A549 (cell line): ENCODE measurements at regions not wholly inside any gene's neighbourhood (a gene's known extent, or its start where the extent isn't known, plus 50 kb on each side); places are given as distances from the start of the nearest gene placed in this dataset.

ENCODE experiments used
- ATAC-seq, 2 experiments: fragments of 200-7000 bp in 1 of 2; fragments of >200 bp in 1 of 2; cut with Nextera tagmentation in 1 of 2; cut with Tn5 transposase in 1 of 2; 3 replicates each; pipeline versions ENCODE4 v1.8.0 to v1.9.1; 2018 to 2020; ENCODE audit warnings: mild to moderate bottlenecking in 1 of 2, moderate library complexity in 1 of 2
- CTCF ChIA-PET: fragments of 300-600 bp; sonication (Branson Sonifier 250); formaldehyde crosslinking; extraction: SDS; loops from one replicate; lab custom pipeline; 2021; ENCODE audit warnings: antibody characterized with exemption, inconsistent platforms; lab: Yijun Ruan, JAX
- POLR2A ChIA-PET: fragments of 350-600 bp; formaldehyde crosslinking; extraction: SDS; loops from one replicate; lab custom pipeline; 2021; ENCODE audit warnings: antibody characterized with exemption, inconsistent platforms; lab: Yijun Ruan, JAX
- DNase-seq, 2 experiments: peaks; one replicate each; pipeline versions ENCODE4 v3.0.0 to v3.0.0-alpha.2; 2011 to 2016; ENCODE audit warnings: low read depth in 1 of 2, low spot score in 1 of 2
- FAIRE-seq: peaks from 2 replicates; lab custom pipeline; 2011; peaks lifted over from hg19 to GRCh38; lab: Jason Lieb, UNC
- H3K27ac ChIP-seq, 2 experiments: fragments of >200 bp; sonication (Bioruptor Twin); formaldehyde crosslinking; 3 replicates each; pipeline ENCODE4 v1.5.1; 2016 to 2017
- H3K4me1 ChIP-seq: fragments of >200 bp; sonication (Bioruptor Twin); formaldehyde crosslinking; 3 replicates; pipeline ENCODE4 v1.6.1; 2016
- H3K4me2 ChIP-seq: fragments of >200 bp; sonication (Bioruptor Twin); formaldehyde crosslinking; 3 replicates; pipeline ENCODE4 v1.6.1; 2016
- H3K4me3 ChIP-seq: fragments of >200 bp; sonication (Bioruptor Twin); formaldehyde crosslinking; 3 replicates; pipeline ENCODE4 v1.5.1; 2016
- H3K9me3 ChIP-seq: fragments of >200 bp; sonication (Bioruptor Twin); formaldehyde crosslinking; 3 replicates; pipeline ENCODE4 v1.6.1; 2016
- CEBPB ChIP-seq, 2 experiments: fragments of >200 bp in 1 of 2; sonication (Bioruptor Twin) in 1 of 2; formaldehyde crosslinking in 1 of 2; IDR thresholded peaks; 2 replicates each; pipeline ENCODE4 v1.6.1; 2012 to 2016
- CHD2 ChIP-seq: fragments of 150-350 bp; IDR thresholded peaks from 2 replicates; pipeline ENCODE4 v1.6.1; 2014; ENCODE audit warnings: low read length; ENCODE audit not compliant: partially characterized antibody
- EHF ChIP-seq: fragments of 250-450 bp; sonication (Bioruptor Pico); IDR thresholded peaks from 2 replicates; pipeline ENCODE4 v1.5.0; 2020; ENCODE audit warnings: mild to moderate bottlenecking
- EHMT2 ChIP-seq: fragments of 200-600 bp; sonication (generic); IDR thresholded peaks from 2 replicates; pipeline ENCODE4 v1.6.1; 2016; ENCODE audit warnings: antibody characterized with exemption, low read depth, mild to moderate bottlenecking, moderate library complexity
- EP300 ChIP-seq, 2 experiments: fragments of >200 bp; sonication (Bioruptor Twin); formaldehyde crosslinking; IDR thresholded peaks; 2 replicates in 1 of 2; 3 replicates in 1 of 2; pipeline ENCODE4 v1.6.1; 2016 to 2017
- ESRRA ChIP-seq: fragments of 150-350 bp; IDR thresholded peaks from 2 replicates; pipeline ENCODE4 v1.6.1; 2014; ENCODE audit warnings: mild to moderate bottlenecking, low read length, borderline replicate concordance
- FOSL2 ChIP-seq, 2 experiments: fragments of 450-650 bp in 1 of 2; fragments of >200 bp in 1 of 2; sonication (Bioruptor Twin) in 1 of 2; formaldehyde crosslinking; IDR thresholded peaks; 2 replicates each; pipeline versions ENCODE4 v1.5.0 to v1.6.1; 2016 to 2020; ENCODE audit warnings: mild to moderate bottlenecking in 1 of 2, moderate library complexity in 1 of 2
- HDAC2 ChIP-seq: fragments of 200-600 bp; sonication (generic); IDR thresholded peaks from 2 replicates; pipeline ENCODE4 v1.6.1; 2016
- HES2 ChIP-seq: fragments of >200 bp; sonication (Bioruptor Twin); formaldehyde crosslinking; IDR thresholded peaks from 2 replicates; pipeline ENCODE4 v1.6.1; 2016
- HEYL ChIP-seq: fragments of 250-450 bp; sonication (Bioruptor Pico); IDR thresholded peaks from 2 replicates; pipeline ENCODE4 v1.8.0; 2021; ENCODE audit warnings: mild to moderate bottlenecking, moderate library complexity
- HOXA7 ChIP-seq: fragments of 250-450 bp; sonication (Bioruptor Pico); IDR thresholded peaks from 2 replicates; pipeline ENCODE4 v1.5.0; 2020; ENCODE audit warnings: mild to moderate bottlenecking, moderate library complexity
- HOXB5 ChIP-seq: fragments of 250-450 bp; sonication (Bioruptor Pico); IDR thresholded peaks from 2 replicates; pipeline ENCODE4 v1.5.0; 2020; ENCODE audit warnings: mild to moderate bottlenecking, moderate library complexity
- JUN ChIP-seq, 2 experiments: fragments of >200 bp; sonication (Bioruptor Twin); formaldehyde crosslinking; IDR thresholded peaks; 2 replicates in 1 of 2; 3 replicates in 1 of 2; pipeline ENCODE4 v1.6.1; 2016 to 2017
- MAFK ChIP-seq: fragments of 450-650 bp; IDR thresholded peaks from 2 replicates; pipeline ENCODE4 v1.6.1; 2014; ENCODE audit not compliant: partially characterized antibody
- MAX ChIP-seq: IDR thresholded peaks from 2 replicates; pipeline ENCODE4 v1.6.1; 2012
- MAZ ChIP-seq: fragments of 150-350 bp; IDR thresholded peaks from 2 replicates; pipeline ENCODE4 v1.6.1; 2014; ENCODE audit warnings: antibody characterized with exemption, low read depth, low read length, borderline replicate concordance
- MYC ChIP-seq: IDR thresholded peaks from 2 replicates; pipeline ENCODE4 v1.6.1; 2012; ENCODE audit warnings: mild to moderate bottlenecking, inconsistent platforms, low read length, improper control_type of control experiment, borderline replicate concordance
- PBX3 ChIP-seq: IDR thresholded peaks from 2 replicates; pipeline ENCODE4 v1.6.1; 2012
- PHF8 ChIP-seq: fragments of 200-600 bp; sonication (generic); IDR thresholded peaks from 2 replicates; pipeline ENCODE4 v1.6.1; 2016; ENCODE audit warnings: low read depth, mild to moderate bottlenecking, antibody characterized with exemption, moderate library complexity, borderline replicate concordance
- POLR2A ChIP-seq: IDR thresholded peaks from 2 replicates; pipeline ENCODE4 v1.6.1; 2012; ENCODE audit warnings: mild to moderate bottlenecking, low read length
- RAD21 ChIP-seq, 2 experiments: fragments of >200 bp in 1 of 2; sonication (Bioruptor Twin) in 1 of 2; formaldehyde crosslinking in 1 of 2; IDR thresholded peaks in 1 of 2; conservative IDR thresholded peaks in 1 of 2; 2 replicates in 1 of 2; 3 replicates in 1 of 2; pipeline ENCODE4 v1.6.1; 2012 to 2018; ENCODE audit warnings: inconsistent platforms in 1 of 2
- TP53 ChIP-seq: fragments of 250-450 bp; sonication (Bioruptor Pico); IDR thresholded peaks from 2 replicates; pipeline ENCODE4 v1.5.0; 2021; ENCODE audit warnings: mild to moderate bottlenecking, moderate library complexity
- ZFP36 ChIP-seq: fragments of 450-650 bp; IDR thresholded peaks from 2 replicates; pipeline ENCODE4 v1.6.1; 2014; ENCODE audit warnings: borderline replicate concordance; ENCODE audit not compliant: partially characterized antibody
- WGBS: methylation state at CpG from one replicate; pipeline ENCODE4 v1.1.6; 2017; ENCODE audit errors: missing lambda C conversion rate; 5-methylcytosine and 5-hydroxymethylcytosine counted together
- TF ChIP-seq, protein P1 (sequence below): fragments of 250-450 bp; sonication (Bioruptor Pico); IDR thresholded peaks from 2 replicates; pipeline ENCODE4 v1.5.0; 2020; ENCODE audit warnings: low read depth, mild to moderate bottlenecking, moderate library complexity
- TF ChIP-seq, protein P2 (sequence below): fragments of >200 bp; sonication (Bioruptor Twin); formaldehyde crosslinking; IDR thresholded peaks from 3 replicates; pipeline ENCODE4 v1.5.1; 2016

DNA sequence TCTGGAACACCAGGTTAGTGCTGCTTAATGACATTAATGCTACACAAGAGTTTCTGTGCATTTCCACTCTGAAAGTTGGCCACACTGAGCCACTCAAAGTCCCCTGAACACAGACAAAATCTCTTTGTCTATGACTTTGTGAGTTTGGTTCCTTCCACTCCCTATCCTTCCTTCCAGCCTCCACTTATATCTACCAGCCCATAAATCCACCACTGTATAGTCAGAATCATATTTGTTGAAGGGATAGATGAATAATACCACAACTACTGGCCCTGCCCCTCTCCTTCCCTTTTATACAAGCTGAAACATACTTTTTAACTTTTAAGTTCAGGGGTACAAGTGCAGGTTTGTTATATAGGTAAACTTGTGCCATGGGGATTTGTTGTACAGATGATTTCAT lies 127.5 kb downstream of the ABHD5 start:
- no peaks in the 10 kb centered on the region for H3K9me3 ChIP-seq
- ATAC-seq, result no peak
- no peak overlapping the region for H3K4me2 ChIP-seq
- DNase-seq, result no peak
- no peak for TF ChIP-seq TP53 (CRISPR knock-in tag)
- TF ChIP-seq HES2, result no peak
- no peak for TF ChIP-seq MYC
- TF ChIP-seq JUN (IDR thresholded peaks at IDR 0.05), result no peak
- TF ChIP-seq ESRRA, result no peak
- TF ChIP-seq ZFP36, result no peak
- TF ChIP-seq POLR2A, result no peak
- TF ChIP-seq CHD2, result no peak
- TF ChIP-seq MAX, result no peak
- TF ChIP-seq, protein P1, sequence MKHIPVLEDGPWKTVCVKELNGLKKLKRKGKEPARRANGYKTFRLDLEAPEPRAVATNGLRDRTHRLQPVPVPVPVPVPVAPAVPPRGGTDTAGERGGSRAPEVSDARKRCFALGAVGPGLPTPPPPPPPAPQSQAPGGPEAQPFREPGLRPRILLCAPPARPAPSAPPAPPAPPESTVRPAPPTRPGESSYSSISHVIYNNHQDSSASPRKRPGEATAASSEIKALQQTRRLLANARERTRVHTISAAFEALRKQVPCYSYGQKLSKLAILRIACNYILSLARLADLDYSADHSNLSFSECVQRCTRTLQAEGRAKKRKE (CRISPR knock-in tag), result no peak
- no peak for TF ChIP-seq EHF (CRISPR knock-in tag)
- TF ChIP-seq HEYL, result no peak
- TF ChIP-seq EP300 (IDR thresholded peaks at IDR 0.05), result no peak
- no peak for TF ChIP-seq MAFK
- no peak for TF ChIP-seq FOSL2 (IDR thresholded peaks at IDR 0.05)
- no peak for TF ChIP-seq FOSL2 (CRISPR knock-in tag; IDR thresholded peaks at IDR 0.05)
- TF ChIP-seq PHF8, result no peak
- TF ChIP-seq RAD21 (conservative IDR thresholded peaks at IDR 0.05 in 1 of 2, IDR thresholded peaks at IDR 0.05 in 1 of 2), result no peak
- TF ChIP-seq MAZ, result no peak
- no peak for TF ChIP-seq HOXA7 (CRISPR knock-in tag)
- no peak for TF ChIP-seq PBX3
- H3K4me1 ChIP-seq, result no peaks in the 10 kb centered on the region
- no peak overlapping the region for H3K4me3 ChIP-seq
- no peak overlapping the region for H3K27ac ChIP-seq
- no peak for FAIRE-seq
- POLR2A ChIA-PET, result no interaction called here
- CTCF ChIA-PET, result interaction anchor here (0.9 kb wide), 1 partner anchor 11 kb away, joined by 3 read pairs; no protein-coding TSS in a partner anchor

DNA sequence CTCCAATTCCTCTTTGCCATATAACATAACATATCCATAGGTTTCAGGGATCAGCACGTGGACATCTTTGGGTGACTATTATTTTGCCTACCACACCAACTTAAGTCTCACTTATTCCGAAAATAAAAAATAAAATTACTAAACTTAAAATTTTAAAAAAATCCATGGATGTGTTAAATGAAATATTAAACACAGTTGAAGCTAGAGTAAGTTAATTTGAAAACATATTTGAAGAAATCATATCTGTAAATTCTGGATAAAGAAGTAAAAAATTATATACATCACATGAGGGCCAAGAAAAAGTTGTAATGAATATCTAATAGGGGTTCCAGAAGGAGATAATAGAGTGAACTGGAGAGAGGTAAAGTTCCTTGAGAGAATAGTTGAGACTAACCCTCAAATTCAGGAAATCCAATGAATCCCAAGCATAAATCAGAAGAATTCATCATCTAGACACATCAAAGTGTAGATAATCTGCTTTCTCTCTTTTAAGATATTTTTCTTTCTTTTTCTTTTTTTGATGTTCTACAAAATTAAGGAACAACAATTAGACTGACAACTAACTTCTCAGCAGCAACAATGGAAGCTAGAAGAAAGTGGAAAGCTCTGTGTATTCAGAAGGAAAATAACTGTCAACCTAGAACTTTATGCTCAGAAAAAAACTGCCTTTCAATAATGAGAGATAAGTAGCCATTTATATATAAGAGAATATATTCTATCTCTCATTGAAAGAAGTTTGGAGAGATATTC lies 147.4 kb downstream of the ABHD5 start:
- Histone ChIP-seq H3K4me1 (no peaks in the 10 kb centered on the region), H3K9me3 (peaks cover 27% of the 10 kb centered on the region), H3K27ac (no peak overlapping the region), H3K4me3 (no peak overlapping the region), H3K4me2 (no peak overlapping the region)
- ChIA-PET CTCF (interaction anchor here (2.3 kb wide), 1 partner anchor 17 kb away, joined by 6 read pairs; no protein-coding TSS in a partner anchor), POLR2A (no interaction called here)
- TF ChIP-seq HOXB5 (CRISPR knock-in tag) (no peak), HDAC2 (no peak), HEYL (no peak), CEBPB (IDR thresholded peaks at IDR 0.05) (no peak), TP53 (CRISPR knock-in tag) (no peak), POLR2A (no peak), EHMT2 (no peak), MAFK (no peak)
- TF ChIP-seq, protein P2, sequence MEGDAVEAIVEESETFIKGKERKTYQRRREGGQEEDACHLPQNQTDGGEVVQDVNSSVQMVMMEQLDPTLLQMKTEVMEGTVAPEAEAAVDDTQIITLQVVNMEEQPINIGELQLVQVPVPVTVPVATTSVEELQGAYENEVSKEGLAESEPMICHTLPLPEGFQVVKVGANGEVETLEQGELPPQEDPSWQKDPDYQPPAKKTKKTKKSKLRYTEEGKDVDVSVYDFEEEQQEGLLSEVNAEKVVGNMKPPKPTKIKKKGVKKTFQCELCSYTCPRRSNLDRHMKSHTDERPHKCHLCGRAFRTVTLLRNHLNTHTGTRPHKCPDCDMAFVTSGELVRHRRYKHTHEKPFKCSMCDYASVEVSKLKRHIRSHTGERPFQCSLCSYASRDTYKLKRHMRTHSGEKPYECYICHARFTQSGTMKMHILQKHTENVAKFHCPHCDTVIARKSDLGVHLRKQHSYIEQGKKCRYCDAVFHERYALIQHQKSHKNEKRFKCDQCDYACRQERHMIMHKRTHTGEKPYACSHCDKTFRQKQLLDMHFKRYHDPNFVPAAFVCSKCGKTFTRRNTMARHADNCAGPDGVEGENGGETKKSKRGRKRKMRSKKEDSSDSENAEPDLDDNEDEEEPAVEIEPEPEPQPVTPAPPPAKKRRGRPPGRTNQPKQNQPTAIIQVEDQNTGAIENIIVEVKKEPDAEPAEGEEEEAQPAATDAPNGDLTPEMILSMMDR, result no peak
- WGBS, result 0% methylated on average over 2 of the region's 2 CpGs
- no peak for ATAC-seq
- no peak for FAIRE-seq
- no peak for DNase-seq
